ENCODE measurements at regions not wholly inside any gene's neighbourhood (a gene's known extent, or its start where the extent isn't known, plus 50 kb on each side); places are given as distances from the start of the nearest gene placed in this dataset.

DNA sequence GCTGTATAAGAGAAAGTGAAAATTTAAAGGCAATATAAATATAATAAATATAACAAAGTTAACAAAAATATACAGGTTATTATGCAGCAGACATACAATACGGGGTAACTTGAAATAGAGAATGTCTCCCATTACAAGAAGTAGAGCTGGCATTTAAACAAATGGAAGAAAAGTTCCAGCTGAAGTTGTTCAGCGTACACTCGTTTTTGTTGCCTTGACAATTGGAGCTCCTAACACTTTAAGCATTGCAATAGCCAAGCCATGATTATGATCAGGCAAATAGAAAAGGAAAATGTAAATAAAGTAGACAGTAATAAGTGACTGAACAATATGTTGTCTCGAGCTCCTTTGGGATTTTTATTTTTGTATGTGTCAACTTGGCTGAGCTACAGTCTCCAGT lies 737.8 kb upstream of the CELF2 start:
- whole genome bisulfite sequencing (ENCODE audit: missing lambda C conversion rate), result 3% methylated on average over 4 of the region's 4 CpGs
- H3K4me1 ChIP-seq, result no peaks in the 10 kb centered on the region
- no peak overlapping the region for H3K4me3 ChIP-seq
- H3K27ac ChIP-seq, result no peak overlapping the region
- ATAC-seq (no peak), DNase-seq (ENCODE audit: low read depth in 1 of 2, low spot score in 1 of 2) (no peak), FAIRE-seq (no peak)
- ChIA-PET CTCF (no interaction called here), POLR2A (no interaction called here)
- no peak overlapping the region for H3K4me2 ChIP-seq
- H3K9me3 ChIP-seq, result peaks cover 6% of the 10 kb centered on the region; the same call in 1 of the 3 replicates
- TF ChIP-seq JUN (IDR thresholded peaks at IDR 0.05) (no peak), HES2 (IDR thresholded peaks at IDR 0.05) (no peak)

- H3K27ac ChIP-seq, result no peak overlapping the region
- no peak overlapping the region for H3K4me3 ChIP-seq
- H3K4me1 ChIP-seq, result no peaks in the 10 kb centered on the region
- no peak overlapping the region for H3K4me2 ChIP-seq
- FAIRE-seq (no peak), ATAC-seq (no peak), DNase-seq (ENCODE audit: low read depth in 1 of 2, low spot score in 1 of 2) (no peak)
- TF ChIP-seq CEBPB (IDR thresholded peaks at IDR 0.05), result no peak
- TF ChIP-seq NFE2L2 (conservative IDR thresholded peaks at IDR 0.05; ENCODE audit: low read length), result no peak
- no peak for TF ChIP-seq CHD4 (IDR thresholded peaks at IDR 0.05; ENCODE audit: borderline replicate concordance)
- TF ChIP-seq RARB (CRISPR knock-in tag; IDR thresholded peaks at IDR 0.05), result no peak
- TF ChIP-seq, protein P1, sequence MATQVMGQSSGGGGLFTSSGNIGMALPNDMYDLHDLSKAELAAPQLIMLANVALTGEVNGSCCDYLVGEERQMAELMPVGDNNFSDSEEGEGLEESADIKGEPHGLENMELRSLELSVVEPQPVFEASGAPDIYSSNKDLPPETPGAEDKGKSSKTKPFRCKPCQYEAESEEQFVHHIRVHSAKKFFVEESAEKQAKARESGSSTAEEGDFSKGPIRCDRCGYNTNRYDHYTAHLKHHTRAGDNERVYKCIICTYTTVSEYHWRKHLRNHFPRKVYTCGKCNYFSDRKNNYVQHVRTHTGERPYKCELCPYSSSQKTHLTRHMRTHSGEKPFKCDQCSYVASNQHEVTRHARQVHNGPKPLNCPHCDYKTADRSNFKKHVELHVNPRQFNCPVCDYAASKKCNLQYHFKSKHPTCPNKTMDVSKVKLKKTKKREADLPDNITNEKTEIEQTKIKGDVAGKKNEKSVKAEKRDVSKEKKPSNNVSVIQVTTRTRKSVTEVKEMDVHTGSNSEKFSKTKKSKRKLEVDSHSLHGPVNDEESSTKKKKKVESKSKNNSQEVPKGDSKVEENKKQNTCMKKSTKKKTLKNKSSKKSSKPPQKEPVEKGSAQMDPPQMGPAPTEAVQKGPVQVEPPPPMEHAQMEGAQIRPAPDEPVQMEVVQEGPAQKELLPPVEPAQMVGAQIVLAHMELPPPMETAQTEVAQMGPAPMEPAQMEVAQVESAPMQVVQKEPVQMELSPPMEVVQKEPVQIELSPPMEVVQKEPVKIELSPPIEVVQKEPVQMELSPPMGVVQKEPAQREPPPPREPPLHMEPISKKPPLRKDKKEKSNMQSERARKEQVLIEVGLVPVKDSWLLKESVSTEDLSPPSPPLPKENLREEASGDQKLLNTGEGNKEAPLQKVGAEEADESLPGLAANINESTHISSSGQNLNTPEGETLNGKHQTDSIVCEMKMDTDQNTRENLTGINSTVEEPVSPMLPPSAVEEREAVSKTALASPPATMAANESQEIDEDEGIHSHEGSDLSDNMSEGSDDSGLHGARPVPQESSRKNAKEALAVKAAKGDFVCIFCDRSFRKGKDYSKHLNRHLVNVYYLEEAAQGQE (IDR thresholded peaks at IDR 0.05), result no peak
- TF ChIP-seq ZFP36 (IDR thresholded peaks at IDR 0.05; ENCODE audit: borderline replicate concordance, partially characterized antibody), result no peak
- no peak for TF ChIP-seq FOSB (CRISPR knock-in tag; IDR thresholded peaks at IDR 0.05)
- no peak for TF ChIP-seq CTCF (IDR thresholded peaks at IDR 0.05)
- TF ChIP-seq HOXB5 (CRISPR knock-in tag; IDR thresholded peaks at IDR 0.05), result no peak
- no peak for TF ChIP-seq ESRRA (IDR thresholded peaks at IDR 0.05; ENCODE audit: borderline replicate concordance, low read length)
- TF ChIP-seq, protein P2, sequence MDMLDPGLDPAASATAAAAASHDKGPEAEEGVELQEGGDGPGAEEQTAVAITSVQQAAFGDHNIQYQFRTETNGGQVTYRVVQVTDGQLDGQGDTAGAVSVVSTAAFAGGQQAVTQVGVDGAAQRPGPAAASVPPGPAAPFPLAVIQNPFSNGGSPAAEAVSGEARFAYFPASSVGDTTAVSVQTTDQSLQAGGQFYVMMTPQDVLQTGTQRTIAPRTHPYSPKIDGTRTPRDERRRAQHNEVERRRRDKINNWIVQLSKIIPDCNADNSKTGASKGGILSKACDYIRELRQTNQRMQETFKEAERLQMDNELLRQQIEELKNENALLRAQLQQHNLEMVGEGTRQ (IDR thresholded peaks at IDR 0.05), result no peak
- TF ChIP-seq RAD21 (conservative IDR thresholded peaks at IDR 0.05 in 1 of 2, IDR thresholded peaks at IDR 0.05 in 1 of 2), result no peak
- no peak for TF ChIP-seq RNF2 (IDR thresholded peaks at IDR 0.05; ENCODE audit: borderline replicate concordance, low read depth)
- TF ChIP-seq CBX8 (IDR thresholded peaks at IDR 0.05), result no peak
- no peak for TF ChIP-seq HEYL (CRISPR knock-in tag; IDR thresholded peaks at IDR 0.05)
- TF ChIP-seq, protein P3, sequence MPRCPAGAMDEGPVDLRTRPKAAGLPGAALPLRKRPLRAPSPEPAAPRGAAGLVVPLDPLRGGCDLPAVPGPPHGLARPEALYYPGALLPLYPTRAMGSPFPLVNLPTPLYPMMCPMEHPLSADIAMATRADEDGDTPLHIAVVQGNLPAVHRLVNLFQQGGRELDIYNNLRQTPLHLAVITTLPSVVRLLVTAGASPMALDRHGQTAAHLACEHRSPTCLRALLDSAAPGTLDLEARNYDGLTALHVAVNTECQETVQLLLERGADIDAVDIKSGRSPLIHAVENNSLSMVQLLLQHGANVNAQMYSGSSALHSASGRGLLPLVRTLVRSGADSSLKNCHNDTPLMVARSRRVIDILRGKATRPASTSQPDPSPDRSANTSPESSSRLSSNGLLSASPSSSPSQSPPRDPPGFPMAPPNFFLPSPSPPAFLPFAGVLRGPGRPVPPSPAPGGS (IDR thresholded peaks at IDR 0.05), result no peak
- 28% methylated on average over 4 of the region's 4 CpGs for WGBS (ENCODE audit: missing lambda C conversion rate)
- ChIA-PET CTCF (no interaction called here), POLR2A (no interaction called here)
- no peaks in the 10 kb centered on the region for H3K9me3 ChIP-seq
Observed at GRCh38 chr10:10292501-10292900, 725.2 kb upstream of the CELF2 start.
